Esophagus muscularis mucosa (tissue), 4 donors: ENCODE measurements at regions not wholly inside any gene's neighbourhood (a gene's known extent, or its start where the extent isn't known, plus 50 kb on each side); places are given as distances from the start of the nearest gene placed in this dataset.
A peak's percentile ranks its signal among the peaks of the same experiment; 100 is the strongest.
"Not testable (repeated sequence)": the region's sequence is repeated elsewhere in the genome, so short reads cannot be mapped to it uniquely, and the experiment has no call there.

Source experiments
- DNase-seq: peaks from one replicate; pipeline ENCODE4 v3.0.0-alpha.2; 2017; ENCODE audit errors: extremely low spot score
- H3K27ac ChIP-seq, 4 donors: fragments of 200-600 bp; sonication (generic); replicated peaks in 1 of 4; 1 replicate in 3 of 4; 2 replicates in 1 of 4; pipeline ENCODE4 v1.5.1; 2016 to 2019; ENCODE audit warnings: mild to moderate bottlenecking in 1 of 4
- H3K27me3 ChIP-seq, 4 donors: fragments of 200-600 bp; sonication (generic); one replicate each; pipeline versions ENCODE4 v1.5.1 to v1.6.0; 2016 to 2019
- H3K36me3 ChIP-seq, 4 donors: fragments of 200-600 bp; sonication (generic); one replicate each; pipeline ENCODE4 v1.5.1; 2016 to 2019
- H3K4me1 ChIP-seq, 4 donors: fragments of 200-600 bp; sonication (generic); one replicate each; pipeline ENCODE4 v1.5.1; 2016 to 2019
- H3K4me3 ChIP-seq, 4 donors: fragments of 200-600 bp; sonication (generic); 1 replicate in 2 of 4; 2 replicates in 2 of 4; pipeline ENCODE4 v1.5.1; 2016 to 2019; ENCODE audit warnings: mild to moderate bottlenecking in 4 of 4, moderate library complexity in 1 of 4
- H3K9me3 ChIP-seq, 4 donors: fragments of 200-600 bp; sonication (generic); 1 replicate in 3 of 4; 2 replicates in 1 of 4; pipeline ENCODE4 v1.5.1; 2016 to 2019
- EP300 ChIP-seq: sonication (generic); formaldehyde crosslinking; IDR thresholded peaks from one replicate; pipeline ENCODE4 v1.6.1; 2017; ENCODE audit warnings: antibody characterized with exemption
- POLR2A ChIP-seq: fragments of 450-650 bp; IDR thresholded peaks from one replicate; pipeline ENCODE4 v1.6.1; 2017; ENCODE audit warnings: antibody characterized with exemption, moderate library complexity, mild to moderate bottlenecking, low read depth
- POLR2AphosphoS5 ChIP-seq, 2 donors: sonication (generic); formaldehyde crosslinking; IDR thresholded peaks; one replicate each; pipeline ENCODE4 v1.6.1; 2017; ENCODE audit warnings: antibody characterized with exemption in 2 of 2
- WGBS: methylation state at CpG from one replicate; pipeline ENCODE4 v1.1.5; 2018; 5-methylcytosine and 5-hydroxymethylcytosine counted together
- intact Hi-C: fragments of 100-400 bp; cut with DNase I; formaldehyde crosslinking; loops from one replicate; pipeline ENCODE4 v1.15.1; 2023
- TF ChIP-seq, protein P1 (sequence below), 3 experiments: fragments of 200-600 bp in 2 of 3; fragments of 450-650 bp in 1 of 3; sonication (generic) in 2 of 3; IDR thresholded peaks; one replicate each; pipeline ENCODE4 v1.5.1; 2017 to 2019; ENCODE audit warnings: antibody characterized with exemption in 3 of 3, mild to moderate bottlenecking in 2 of 3, moderate library complexity in 1 of 3

GRCh38 chr14:49249022-49249421, 337.2 kb downstream of the RPS29 start:
- Histone ChIP-seq H3K4me1 (no peaks in the 10 kb centered on the region), H3K27me3 (no peaks in the 10 kb centered on the region), H3K36me3 (no peaks in the 10 kb centered on the region), H3K4me3 (no peak overlapping the region), H3K27ac (no peak overlapping the region), H3K9me3 (no peaks in the 10 kb centered on the region)
- TF ChIP-seq POLR2A (no peak), EP300 (no peak), POLR2AphosphoS5 (IDR thresholded peaks at IDR 0.05) (no peak)
- TF ChIP-seq, protein P1, sequence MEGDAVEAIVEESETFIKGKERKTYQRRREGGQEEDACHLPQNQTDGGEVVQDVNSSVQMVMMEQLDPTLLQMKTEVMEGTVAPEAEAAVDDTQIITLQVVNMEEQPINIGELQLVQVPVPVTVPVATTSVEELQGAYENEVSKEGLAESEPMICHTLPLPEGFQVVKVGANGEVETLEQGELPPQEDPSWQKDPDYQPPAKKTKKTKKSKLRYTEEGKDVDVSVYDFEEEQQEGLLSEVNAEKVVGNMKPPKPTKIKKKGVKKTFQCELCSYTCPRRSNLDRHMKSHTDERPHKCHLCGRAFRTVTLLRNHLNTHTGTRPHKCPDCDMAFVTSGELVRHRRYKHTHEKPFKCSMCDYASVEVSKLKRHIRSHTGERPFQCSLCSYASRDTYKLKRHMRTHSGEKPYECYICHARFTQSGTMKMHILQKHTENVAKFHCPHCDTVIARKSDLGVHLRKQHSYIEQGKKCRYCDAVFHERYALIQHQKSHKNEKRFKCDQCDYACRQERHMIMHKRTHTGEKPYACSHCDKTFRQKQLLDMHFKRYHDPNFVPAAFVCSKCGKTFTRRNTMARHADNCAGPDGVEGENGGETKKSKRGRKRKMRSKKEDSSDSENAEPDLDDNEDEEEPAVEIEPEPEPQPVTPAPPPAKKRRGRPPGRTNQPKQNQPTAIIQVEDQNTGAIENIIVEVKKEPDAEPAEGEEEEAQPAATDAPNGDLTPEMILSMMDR (IDR thresholded peaks at IDR 0.05) = no peak
- no peak for DNase-seq
- intact Hi-C loops = no loop called here

- H3K4me3 ChIP-seq, H3K27me3 ChIP-seq, H3K4me1 ChIP-seq, H3K27ac ChIP-seq, intact Hi-C loops, H3K9me3 ChIP-seq, H3K36me3 ChIP-seq, DNase-seq: not testable (repeated sequence)
- 77% methylated on average over 5 of the region's 5 CpGs for WGBS
Measured at GRCh38 chr14:49243777-49244176, 342.4 kb downstream of the RPS29 start.

GRCh38 chr14:49240383-49240782, 345.8 kb downstream of the RPS29 start:
- no peaks in the 10 kb centered on the region for H3K27me3 ChIP-seq
- WGBS = 81% methylated on average over 4 of the region's 4 CpGs
- no peaks in the 10 kb centered on the region for H3K4me1 ChIP-seq
- TF ChIP-seq, protein P1 (IDR thresholded peaks at IDR 0.05) = no peak
- TF ChIP-seq POLR2A = no peak
- TF ChIP-seq EP300 = no peak
- no peak for TF ChIP-seq POLR2AphosphoS5 (IDR thresholded peaks at IDR 0.05)
- intact Hi-C loops = no loop called here
- peaks cover 0 to 13% (median 3%) of the 10 kb centered on the region in 4 donors for H3K9me3 ChIP-seq
- H3K4me3 ChIP-seq = no peak overlapping the region
- H3K27ac ChIP-seq = no peak overlapping the region
- H3K36me3 ChIP-seq = no peaks in the 10 kb centered on the region
- no peak for DNase-seq

GRCh38 chr14:49228552-49228951, 357.6 kb downstream of the RPS29 start:
- TF ChIP-seq POLR2A (no peak), POLR2AphosphoS5 (IDR thresholded peaks at IDR 0.05) (no peak), EP300 (no peak)
- TF ChIP-seq, protein P1 (IDR thresholded peaks at IDR 0.05) = no peak
- intact Hi-C loops = no loop called here
- no peaks in the 10 kb centered on the region for H3K4me1 ChIP-seq
- no peaks in the 10 kb centered on the region for H3K36me3 ChIP-seq
- no peak overlapping the region for H3K4me3 ChIP-seq
- no peaks in the 10 kb centered on the region for H3K27me3 ChIP-seq
- 81% methylated on average over 4 of the region's 4 CpGs for WGBS
- DNase-seq = no peak
- no peak overlapping the region for H3K27ac ChIP-seq
- H3K9me3 ChIP-seq = peaks cover 0 to 7% (median 0%) of the 10 kb centered on the region in 4 donors

- Histone ChIP-seq H3K27me3 (no peaks in the 10 kb centered on the region), H3K4me1 (peaks cover 0 to 40% (median 32%) of the 10 kb centered on the region in 4 donors), H3K4me3 (no peak overlapping the region), H3K9me3 (no peaks in the 10 kb centered on the region), H3K36me3 (no peaks in the 10 kb centered on the region), H3K27ac (peak overlapping the region in 1 of 4 donors; percentile 12)
- 55% methylated on average over 3 of the region's 3 CpGs for WGBS
- intact Hi-C loops = no loop called here
- no peak for DNase-seq
- no peak for TF ChIP-seq EP300
- TF ChIP-seq, protein P1 (IDR thresholded peaks at IDR 0.05) = no peak
- TF ChIP-seq POLR2A = no peak
- no peak for TF ChIP-seq POLR2AphosphoS5 (IDR thresholded peaks at IDR 0.05)
Measured at GRCh38 chr14:49221316-49221715, 364.9 kb downstream of the RPS29 start.
